KMS-11 (cell line): ENCODE measurements at regions not wholly inside any gene's neighbourhood (a gene's known extent, or its start where the extent isn't known, plus 50 kb on each side); places are given as distances from the start of the nearest gene placed in this dataset.

ENCODE experiments used
- H2AFZ ChIP-seq: fragments of 200-600 bp; sonication (generic); 2 replicates; pipeline ENCODE4 v1.6.1; 2016; ENCODE audit warnings: antibody characterized with exemption, mixed run types, low read depth
- H3K27ac ChIP-seq: fragments of 200-600 bp; sonication (generic); 2 replicates; pipeline ENCODE4 v1.6.1; 2016; ENCODE audit warnings: mild to moderate bottlenecking, mixed run types
- H3K27me3 ChIP-seq: fragments of 200-600 bp; sonication (generic); 2 replicates; pipeline ENCODE4 v1.6.1; 2017; ENCODE audit warnings: mild to moderate bottlenecking, low read depth, mixed run types, moderate library complexity; ENCODE audit not compliant: insufficient read depth
- H3K36me3 ChIP-seq: fragments of 200-600 bp; sonication (generic); 2 replicates; pipeline ENCODE4 v1.6.1; 2017; ENCODE audit warnings: mild to moderate bottlenecking, mixed run types; ENCODE audit not compliant: insufficient read depth
- H3K4me1 ChIP-seq: fragments of 200-600 bp; sonication (generic); 2 replicates; pipeline ENCODE4 v1.6.1; 2016; ENCODE audit warnings: mild to moderate bottlenecking, low read depth, mixed run types; ENCODE audit not compliant: poor library complexity, severe bottlenecking
- H3K4me2 ChIP-seq: fragments of 200-600 bp; sonication (generic); 2 replicates; pipeline ENCODE4 v1.7.0; 2016; ENCODE audit warnings: mild to moderate bottlenecking, mixed run types
- H3K4me3 ChIP-seq: fragments of 200-600 bp; sonication (generic); IDR thresholded peaks from 2 replicates; pipeline ENCODE4 v1.6.1; 2017; ENCODE audit warnings: low read depth, low read length, mixed read lengths; ENCODE audit not compliant: insufficient read depth
- H3K79me2 ChIP-seq: fragments of 200-600 bp; sonication (generic); 2 replicates; pipeline ENCODE4 v1.6.1; 2016; ENCODE audit warnings: low read depth, mixed run types; ENCODE audit not compliant: insufficient read depth
- H3K9ac ChIP-seq: fragments of 200-600 bp; sonication (generic); 2 replicates; pipeline ENCODE4 v1.6.1; 2016; ENCODE audit warnings: mild to moderate bottlenecking, mixed run types
- H4K20me1 ChIP-seq: fragments of 200-600 bp; sonication (generic); 2 replicates; pipeline ENCODE4 v1.6.1; 2016; ENCODE audit warnings: mild to moderate bottlenecking, mixed run types; ENCODE audit not compliant: insufficient read depth
- CTCF ChIP-seq: fragments of 200-600 bp; sonication (generic); conservative IDR thresholded peaks from 2 replicates; pipeline ENCODE4 v1.6.1; 2017; ENCODE audit warnings: low read depth, mild to moderate bottlenecking, antibody characterized with exemption, low read length, moderate library complexity, mixed read lengths

- Histone ChIP-seq H3K4me3 (no peak overlapping the region), H3K4me1 (no peaks in the 10 kb centered on the region), H3K4me2 (no peak overlapping the region), H3K9ac (no peak overlapping the region), H2AFZ (no peak overlapping the region), H3K27me3 (no peaks in the 10 kb centered on the region), H3K36me3 (no peaks in the 10 kb centered on the region), H3K27ac (no peak overlapping the region), H4K20me1 (no peaks in the 10 kb centered on the region), H3K79me2 (no peaks in the 10 kb centered on the region)
- no peak for TF ChIP-seq CTCF
Observed at GRCh38 chr2:6060992-6061663, 368.9 kb downstream of the SOX11 start.

- H2AFZ ChIP-seq, result no peak overlapping the region
- H3K9ac ChIP-seq, result no peak overlapping the region
- no peak for TF ChIP-seq CTCF
- H4K20me1 ChIP-seq, result no peaks in the 10 kb centered on the region
- H3K36me3 ChIP-seq, result no peaks in the 10 kb centered on the region
- H3K27me3 ChIP-seq, result no peaks in the 10 kb centered on the region
- no peak overlapping the region for H3K4me3 ChIP-seq
- H3K79me2 ChIP-seq, result no peaks in the 10 kb centered on the region
- H3K27ac ChIP-seq, result no peak overlapping the region
- H3K4me2 ChIP-seq, result no peak overlapping the region
- no peaks in the 10 kb centered on the region for H3K4me1 ChIP-seq
Observed at GRCh38 chr2:6064757-6065156, 372.6 kb downstream of the SOX11 start.

- H3K27ac ChIP-seq, result no peak overlapping the region
- H3K4me2 ChIP-seq, result no peak overlapping the region
- no peaks in the 10 kb centered on the region for H3K36me3 ChIP-seq
- H3K79me2 ChIP-seq, result no peaks in the 10 kb centered on the region
- H3K4me1 ChIP-seq, result no peaks in the 10 kb centered on the region
- H3K27me3 ChIP-seq, result no peaks in the 10 kb centered on the region
- H2AFZ ChIP-seq, result no peak overlapping the region
- H3K4me3 ChIP-seq, result no peak overlapping the region
- no peak overlapping the region for H3K9ac ChIP-seq
- no peaks in the 10 kb centered on the region for H4K20me1 ChIP-seq
- no peak for TF ChIP-seq CTCF
Observed at GRCh38 chr2:6065703-6066102, 373.5 kb downstream of the SOX11 start.

- Histone ChIP-seq H2AFZ (no peak overlapping the region), H3K79me2 (no peaks in the 10 kb centered on the region), H3K27ac (no peak overlapping the region), H3K4me3 (no peak overlapping the region), H3K27me3 (no peaks in the 10 kb centered on the region), H3K36me3 (no peaks in the 10 kb centered on the region), H3K4me2 (no peak overlapping the region), H3K9ac (no peak overlapping the region), H4K20me1 (no peaks in the 10 kb centered on the region), H3K4me1 (no peaks in the 10 kb centered on the region)
- TF ChIP-seq CTCF, result no peak
Observed at GRCh38 chr2:6067089-6067488, 374.9 kb downstream of the SOX11 start.
